PFSK-1 (cell line): ENCODE measurements at regions not wholly inside any gene's neighbourhood (a gene's known extent, or its start where the extent isn't known, plus 50 kb on each side); places are given as distances from the start of the nearest gene placed in this dataset.

Source experiments
- FOXP2 ChIP-seq: optimal IDR thresholded peaks from 2 replicates; pipeline ENCODE3; 2011; ENCODE audit warnings: borderline replicate concordance, control low read depth, inconsistent platforms; ENCODE audit not compliant: insufficient read depth; ENCODE audit errors: extremely low read length, extremely low read depth
- POLR2AphosphoS5 ChIP-seq: IDR thresholded peaks from 2 replicates; pipeline ENCODE4 v1.6.1; 2012; ENCODE audit warnings: low read depth, mild to moderate bottlenecking, control low read depth, low read length, moderate library complexity
- SIN3A ChIP-seq: IDR thresholded peaks from 2 replicates; pipeline ENCODE4 v1.6.1; 2012; ENCODE audit warnings: mild to moderate bottlenecking, low read length, moderate library complexity, borderline replicate concordance; ENCODE audit not compliant: insufficient read depth
- TAF1 ChIP-seq: IDR thresholded peaks from 2 replicates; pipeline ENCODE4 v1.6.1; 2012; ENCODE audit warnings: low read length, control low read depth, borderline replicate concordance; ENCODE audit not compliant: insufficient read depth
- TF ChIP-seq, protein P1 (sequence below), 2 experiments: IDR thresholded peaks; 2 replicates each; pipeline versions ENCODE4 v1.6.1 to v1.8.0; 2011 to 2012; ENCODE audit warnings: low read depth in 2 of 2, low read length in 2 of 2, control low read depth in 1 of 2, inconsistent platforms in 1 of 2, mild to moderate bottlenecking in 1 of 2, moderate library complexity in 1 of 2; ENCODE audit not compliant: insufficient read depth in 1 of 2

DNA sequence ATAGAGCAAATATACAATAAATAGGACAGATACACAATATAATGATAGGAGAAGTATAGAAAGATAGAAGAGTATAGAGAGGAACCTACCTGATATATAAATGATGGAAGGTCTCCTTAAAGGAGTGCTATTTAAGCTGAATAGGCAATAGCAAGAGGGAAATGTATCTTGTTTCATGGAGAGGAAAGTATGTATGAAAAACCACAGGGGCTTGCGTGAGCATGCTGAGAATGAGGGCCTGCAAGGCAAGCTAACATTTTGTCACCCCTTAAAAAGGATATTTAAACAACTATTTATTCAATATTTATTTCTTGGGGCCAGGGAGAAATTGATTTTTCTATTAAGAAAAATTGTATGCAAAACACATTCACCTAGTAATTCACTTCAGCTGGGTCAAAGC lies 150.9 kb upstream of the ZRANB2 start:
- TF ChIP-seq TAF1 (no peak), POLR2AphosphoS5 (no peak), SIN3A (no peak), FOXP2 (no peak)
- TF ChIP-seq, protein P1, sequence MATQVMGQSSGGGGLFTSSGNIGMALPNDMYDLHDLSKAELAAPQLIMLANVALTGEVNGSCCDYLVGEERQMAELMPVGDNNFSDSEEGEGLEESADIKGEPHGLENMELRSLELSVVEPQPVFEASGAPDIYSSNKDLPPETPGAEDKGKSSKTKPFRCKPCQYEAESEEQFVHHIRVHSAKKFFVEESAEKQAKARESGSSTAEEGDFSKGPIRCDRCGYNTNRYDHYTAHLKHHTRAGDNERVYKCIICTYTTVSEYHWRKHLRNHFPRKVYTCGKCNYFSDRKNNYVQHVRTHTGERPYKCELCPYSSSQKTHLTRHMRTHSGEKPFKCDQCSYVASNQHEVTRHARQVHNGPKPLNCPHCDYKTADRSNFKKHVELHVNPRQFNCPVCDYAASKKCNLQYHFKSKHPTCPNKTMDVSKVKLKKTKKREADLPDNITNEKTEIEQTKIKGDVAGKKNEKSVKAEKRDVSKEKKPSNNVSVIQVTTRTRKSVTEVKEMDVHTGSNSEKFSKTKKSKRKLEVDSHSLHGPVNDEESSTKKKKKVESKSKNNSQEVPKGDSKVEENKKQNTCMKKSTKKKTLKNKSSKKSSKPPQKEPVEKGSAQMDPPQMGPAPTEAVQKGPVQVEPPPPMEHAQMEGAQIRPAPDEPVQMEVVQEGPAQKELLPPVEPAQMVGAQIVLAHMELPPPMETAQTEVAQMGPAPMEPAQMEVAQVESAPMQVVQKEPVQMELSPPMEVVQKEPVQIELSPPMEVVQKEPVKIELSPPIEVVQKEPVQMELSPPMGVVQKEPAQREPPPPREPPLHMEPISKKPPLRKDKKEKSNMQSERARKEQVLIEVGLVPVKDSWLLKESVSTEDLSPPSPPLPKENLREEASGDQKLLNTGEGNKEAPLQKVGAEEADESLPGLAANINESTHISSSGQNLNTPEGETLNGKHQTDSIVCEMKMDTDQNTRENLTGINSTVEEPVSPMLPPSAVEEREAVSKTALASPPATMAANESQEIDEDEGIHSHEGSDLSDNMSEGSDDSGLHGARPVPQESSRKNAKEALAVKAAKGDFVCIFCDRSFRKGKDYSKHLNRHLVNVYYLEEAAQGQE (IDR thresholded peaks at IDR 0.05; ENCODE audit: insufficient read depth in 1 of 2, low read depth in 2 of 2, low read length in 2 of 2) = no peak

GRCh38 chr1:71228742-71229365 lies 148.0 kb upstream of the ZRANB2 start:
- TF ChIP-seq TAF1 (no peak), POLR2AphosphoS5 (no peak), SIN3A (no peak), FOXP2 (no peak)
- TF ChIP-seq, protein P1 (IDR thresholded peaks at IDR 0.05; ENCODE audit: insufficient read depth in 1 of 2, low read depth in 2 of 2, low read length in 2 of 2) = no peak

DNA sequence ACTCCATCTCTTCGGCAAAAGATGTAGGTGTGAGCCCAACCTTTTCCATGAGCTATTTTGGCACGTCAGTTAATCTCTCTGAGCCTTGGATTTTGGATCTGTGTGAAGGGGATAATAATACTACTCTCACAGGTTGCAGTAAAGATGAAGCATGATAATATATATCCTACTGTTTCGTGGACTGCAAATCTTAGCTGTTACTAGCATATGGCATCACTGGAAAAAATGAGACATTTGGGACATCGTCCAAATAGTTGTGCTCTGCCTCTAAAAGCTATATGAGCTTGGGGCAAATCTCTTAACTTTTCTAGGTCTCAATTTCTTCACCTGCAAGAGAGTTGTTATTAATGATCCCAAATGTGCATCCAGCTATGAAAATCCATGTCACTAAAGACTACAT lies 147.4 kb upstream of the ZRANB2 start:
- TF ChIP-seq POLR2AphosphoS5 = no peak
- no peak for TF ChIP-seq TAF1
- TF ChIP-seq SIN3A = no peak

GRCh38 chr1:71224741-71225377 lies 144.0 kb upstream of the ZRANB2 start:
- TF ChIP-seq FOXP2 = no peak
- no peak for TF ChIP-seq SIN3A
- TF ChIP-seq POLR2AphosphoS5 = no peak
- TF ChIP-seq, protein P1 (IDR thresholded peaks at IDR 0.05; ENCODE audit: insufficient read depth in 1 of 2, low read depth in 2 of 2, low read length in 2 of 2) = no peak
- TF ChIP-seq TAF1 = no peak

DNA sequence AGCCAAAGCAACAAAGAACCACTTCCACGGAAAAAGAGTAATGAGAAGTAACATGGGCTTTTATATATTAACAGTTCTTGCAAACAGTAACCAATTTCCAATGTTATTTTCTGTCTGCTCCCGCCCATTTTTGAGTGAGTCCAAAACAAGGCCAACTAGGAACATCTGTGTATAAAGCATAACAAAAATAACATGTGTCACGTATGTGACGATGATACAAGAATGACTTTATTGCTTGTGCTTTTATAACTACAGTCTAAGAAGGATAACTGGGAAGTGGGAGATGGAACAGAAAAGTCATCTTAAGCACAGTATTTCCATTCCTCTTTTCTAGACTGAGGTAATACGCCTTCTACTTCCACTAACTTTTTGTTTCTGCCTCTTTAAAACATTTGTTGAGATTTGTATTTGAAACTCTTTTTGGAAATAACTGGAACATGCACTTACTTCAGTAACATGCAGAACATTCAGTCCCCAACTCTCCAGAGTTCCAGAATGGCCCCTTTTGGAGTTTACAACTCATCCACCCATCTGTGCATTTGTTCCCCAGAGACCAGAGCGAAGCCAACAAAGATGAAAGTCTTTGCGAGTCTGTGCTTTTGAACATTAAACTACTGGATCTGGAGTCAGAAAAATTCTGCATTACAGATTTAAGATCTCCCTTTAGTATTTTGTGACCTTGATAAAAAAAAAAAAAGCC lies 143.0 kb upstream of the ZRANB2 start:
- TF ChIP-seq, protein P1 (IDR thresholded peaks at IDR 0.05; ENCODE audit: insufficient read depth in 1 of 2, low read depth in 2 of 2, low read length in 2 of 2) = no peak
- TF ChIP-seq SIN3A (no peak), FOXP2 (no peak), POLR2AphosphoS5 (no peak), TAF1 (no peak)
